ENCODE measurements at regions not wholly inside any gene's neighbourhood (a gene's known extent, or its start where the extent isn't known, plus 50 kb on each side); places are given as distances from the start of the nearest gene placed in this dataset.
"Not testable (repeated sequence)": the region's sequence is repeated elsewhere in the genome, so short reads cannot be mapped to it uniquely, and the experiment has no call there.

DNA sequence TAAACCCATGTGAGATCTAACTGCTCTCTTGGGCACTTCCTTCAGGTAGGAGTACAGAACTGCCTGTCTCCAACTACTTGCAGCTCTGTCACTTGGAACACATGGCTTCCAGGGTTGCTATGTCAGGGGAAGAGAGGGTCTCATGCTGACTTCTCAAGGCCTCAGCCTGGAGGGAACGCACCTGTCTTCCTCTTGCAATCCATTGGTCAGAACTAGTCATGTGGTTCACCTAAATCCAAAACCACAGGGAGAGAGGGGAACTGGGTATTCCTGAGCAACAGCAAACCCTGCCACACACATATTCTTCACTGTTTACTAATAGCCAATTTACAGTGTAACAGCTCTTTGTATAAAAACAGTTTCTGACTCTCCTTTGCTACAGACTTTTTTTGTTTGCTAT lies 206.1 kb downstream of the KCNJ2 start:
- Histone ChIP-seq H3K27ac (no peak overlapping the region), H3K4me3 (no peak overlapping the region), H3K9me3 (no peaks in the 10 kb centered on the region), H3K27me3 (no peaks in the 10 kb centered on the region), H3K36me3 (no peaks in the 10 kb centered on the region), H3K4me1 (no peaks in the 10 kb centered on the region)
- no peak for DNase-seq
- TF ChIP-seq POLR2A (IDR thresholded peaks at IDR 0.05) = no peak

DNA sequence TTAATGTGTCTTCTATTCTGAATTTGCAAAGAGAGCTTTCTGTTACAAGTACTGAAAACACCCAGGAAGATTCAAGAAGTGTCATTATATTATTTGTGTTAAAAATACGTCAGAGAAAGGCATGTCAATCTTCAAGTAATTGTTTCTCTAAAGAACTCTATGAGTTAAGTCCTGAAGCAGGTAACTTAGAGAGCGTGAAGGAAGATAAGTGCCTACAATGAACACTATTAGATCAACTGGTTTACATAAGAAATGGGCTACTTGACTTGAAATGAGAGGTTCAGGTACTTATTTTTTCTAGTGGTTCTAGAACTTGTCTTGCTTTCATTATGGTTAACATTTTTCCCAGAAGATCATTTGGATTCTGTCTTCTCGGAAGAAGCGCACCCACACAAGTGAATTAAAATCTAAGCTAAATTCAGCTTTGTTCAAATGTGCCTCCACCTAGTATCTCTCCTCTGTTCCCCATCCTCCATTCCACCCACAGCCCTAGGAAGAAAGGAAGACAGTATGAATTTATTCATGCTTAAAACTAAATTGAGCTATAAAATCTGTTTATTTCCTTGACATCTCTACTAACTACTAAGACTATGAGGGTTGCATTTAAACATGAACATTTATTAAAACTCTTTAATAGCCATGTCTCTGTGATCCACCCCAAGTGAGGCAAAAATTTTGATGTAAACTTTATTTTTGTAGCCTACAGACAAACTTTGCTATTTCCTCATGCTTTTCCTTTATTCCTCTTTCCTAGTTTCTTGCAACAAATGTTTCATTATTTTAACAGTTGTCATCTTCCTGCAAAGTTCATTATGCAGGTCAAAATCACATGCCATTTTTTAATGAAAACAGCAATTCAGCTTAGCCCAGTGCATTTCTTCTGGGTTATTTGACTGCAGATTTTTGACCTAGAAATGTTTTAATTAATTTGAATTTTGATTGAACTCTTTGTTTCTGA lies 206.8 kb downstream of the KCNJ2 start:
- no peaks in the 10 kb centered on the region for H3K9me3 ChIP-seq
- no peak overlapping the region for H3K4me3 ChIP-seq
- no peaks in the 10 kb centered on the region for H3K36me3 ChIP-seq
- TF ChIP-seq, protein P1, sequence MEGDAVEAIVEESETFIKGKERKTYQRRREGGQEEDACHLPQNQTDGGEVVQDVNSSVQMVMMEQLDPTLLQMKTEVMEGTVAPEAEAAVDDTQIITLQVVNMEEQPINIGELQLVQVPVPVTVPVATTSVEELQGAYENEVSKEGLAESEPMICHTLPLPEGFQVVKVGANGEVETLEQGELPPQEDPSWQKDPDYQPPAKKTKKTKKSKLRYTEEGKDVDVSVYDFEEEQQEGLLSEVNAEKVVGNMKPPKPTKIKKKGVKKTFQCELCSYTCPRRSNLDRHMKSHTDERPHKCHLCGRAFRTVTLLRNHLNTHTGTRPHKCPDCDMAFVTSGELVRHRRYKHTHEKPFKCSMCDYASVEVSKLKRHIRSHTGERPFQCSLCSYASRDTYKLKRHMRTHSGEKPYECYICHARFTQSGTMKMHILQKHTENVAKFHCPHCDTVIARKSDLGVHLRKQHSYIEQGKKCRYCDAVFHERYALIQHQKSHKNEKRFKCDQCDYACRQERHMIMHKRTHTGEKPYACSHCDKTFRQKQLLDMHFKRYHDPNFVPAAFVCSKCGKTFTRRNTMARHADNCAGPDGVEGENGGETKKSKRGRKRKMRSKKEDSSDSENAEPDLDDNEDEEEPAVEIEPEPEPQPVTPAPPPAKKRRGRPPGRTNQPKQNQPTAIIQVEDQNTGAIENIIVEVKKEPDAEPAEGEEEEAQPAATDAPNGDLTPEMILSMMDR (IDR thresholded peaks at IDR 0.05) = no peak
- no peak for TF ChIP-seq POLR2A (IDR thresholded peaks at IDR 0.05)
- H3K27ac ChIP-seq = no peak overlapping the region
- H3K4me1 ChIP-seq = no peaks in the 10 kb centered on the region
- no peak for DNase-seq
- H3K27me3 ChIP-seq = no peaks in the 10 kb centered on the region

DNA sequence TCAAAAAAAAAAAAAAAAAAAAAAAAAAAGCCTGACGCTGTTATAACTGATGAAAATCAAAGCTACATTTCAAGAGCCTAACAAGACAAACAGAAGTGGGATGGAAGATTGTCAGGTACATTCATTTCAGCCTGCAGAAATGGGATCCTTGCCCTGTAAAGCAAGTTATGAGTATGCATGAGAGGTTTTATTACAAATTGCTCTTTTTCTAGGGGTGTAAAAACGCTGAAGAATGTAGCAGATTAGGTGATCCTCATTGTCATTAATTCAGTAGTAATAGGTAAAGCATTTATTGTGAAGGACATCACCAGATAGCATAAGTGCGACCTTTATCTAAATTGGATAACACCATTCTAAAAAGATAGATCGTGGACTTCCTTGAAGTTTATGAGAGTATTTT lies 208.3 kb downstream of the KCNJ2 start:
- DNase-seq = no peak
- Histone ChIP-seq H3K27me3 (no peaks in the 10 kb centered on the region), H3K27ac (no peak overlapping the region), H3K9me3 (no peaks in the 10 kb centered on the region), H3K4me3 (no peak overlapping the region), H3K36me3 (no peaks in the 10 kb centered on the region), H3K4me1 (no peaks in the 10 kb centered on the region)
- TF ChIP-seq, protein P1 (IDR thresholded peaks at IDR 0.05) = no peak
- TF ChIP-seq POLR2A (IDR thresholded peaks at IDR 0.05) = no peak

DNA sequence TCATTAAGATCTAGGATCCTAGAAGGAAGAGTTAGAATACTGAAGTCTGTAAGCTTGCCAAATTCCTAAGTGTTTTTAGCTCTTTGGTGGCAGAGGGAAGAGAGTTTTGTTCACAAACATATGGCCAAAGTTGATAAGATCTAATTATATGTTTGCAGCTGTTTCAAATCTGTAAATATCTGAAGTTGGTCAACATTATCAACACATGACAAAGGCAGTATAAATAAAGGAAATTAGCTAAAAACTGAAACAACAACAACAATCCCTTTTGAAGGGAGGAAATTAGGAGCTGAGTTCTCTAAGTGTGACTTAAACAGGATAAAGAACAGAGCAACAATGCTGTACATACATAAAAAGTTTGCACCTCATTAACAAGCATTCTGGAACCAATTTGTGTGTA lies 208.7 kb downstream of the KCNJ2 start:
- TF ChIP-seq POLR2A (IDR thresholded peaks at IDR 0.05) = no peak
- TF ChIP-seq, protein P1 (IDR thresholded peaks at IDR 0.05) = no peak
- Histone ChIP-seq H3K4me3 (no peak overlapping the region), H3K36me3 (no peaks in the 10 kb centered on the region), H3K27ac (no peak overlapping the region), H3K4me1 (no peaks in the 10 kb centered on the region), H3K27me3 (no peaks in the 10 kb centered on the region), H3K9me3 (no peaks in the 10 kb centered on the region)
- DNase-seq = no peak

DNA sequence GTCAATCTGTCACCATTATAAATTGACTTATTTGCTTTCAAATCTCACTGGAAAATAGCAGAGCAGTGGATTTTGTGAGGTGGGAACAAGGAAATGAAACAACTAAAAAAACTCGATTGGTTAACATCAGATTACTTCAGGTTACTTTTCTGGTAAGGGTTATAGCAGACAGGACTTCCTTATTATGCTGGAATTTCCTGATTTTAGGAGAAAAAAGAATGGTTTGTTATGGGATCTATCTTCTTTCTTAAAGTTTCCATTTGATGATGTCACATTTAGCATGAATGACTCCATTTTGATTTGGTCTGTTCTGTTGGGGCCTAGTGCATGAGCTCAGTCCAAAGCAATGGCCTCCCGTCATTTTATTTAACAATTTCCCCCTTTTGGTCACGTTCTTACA lies 210.6 kb downstream of the KCNJ2 start:
- DNase-seq = no peak
- H3K36me3 ChIP-seq = no peaks in the 10 kb centered on the region
- no peak overlapping the region for H3K27ac ChIP-seq
- no peaks in the 10 kb centered on the region for H3K4me1 ChIP-seq
- TF ChIP-seq POLR2A (IDR thresholded peaks at IDR 0.05) = no peak
- TF ChIP-seq, protein P1 (IDR thresholded peaks at IDR 0.05) = no peak
- H3K27me3 ChIP-seq = no peaks in the 10 kb centered on the region
- H3K4me3 ChIP-seq = no peak overlapping the region
- H3K9me3 ChIP-seq = no peaks in the 10 kb centered on the region

DNA sequence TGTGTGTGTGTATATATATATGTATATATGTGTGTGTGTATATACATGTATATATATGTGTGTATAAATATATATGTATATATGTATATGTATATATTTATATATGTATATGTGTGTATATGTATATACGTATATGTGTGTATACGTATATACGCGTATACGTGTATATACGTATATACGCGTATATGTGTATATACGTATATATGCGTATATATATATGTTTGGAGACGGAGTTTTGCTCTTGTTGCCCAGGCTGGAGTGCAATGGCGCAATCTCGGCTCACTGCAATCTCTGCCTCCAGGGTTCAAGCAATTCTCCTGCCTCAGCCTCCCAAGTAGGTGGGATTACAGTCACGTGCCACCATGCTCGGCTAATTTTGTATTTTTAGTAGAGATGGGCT lies 212.6 kb downstream of the KCNJ2 start:
- DNase-seq, H3K27ac ChIP-seq, H3K4me1 ChIP-seq, H3K4me3 ChIP-seq, H3K9me3 ChIP-seq, H3K36me3 ChIP-seq, H3K27me3 ChIP-seq: not testable (repeated sequence)

Measured in Peyer's patch (tissue), 4 donors.